ENCODE measurements at regions not wholly inside any gene's neighbourhood (a gene's known extent, or its start where the extent isn't known, plus 50 kb on each side); places are given as distances from the start of the nearest gene placed in this dataset.

DNA sequence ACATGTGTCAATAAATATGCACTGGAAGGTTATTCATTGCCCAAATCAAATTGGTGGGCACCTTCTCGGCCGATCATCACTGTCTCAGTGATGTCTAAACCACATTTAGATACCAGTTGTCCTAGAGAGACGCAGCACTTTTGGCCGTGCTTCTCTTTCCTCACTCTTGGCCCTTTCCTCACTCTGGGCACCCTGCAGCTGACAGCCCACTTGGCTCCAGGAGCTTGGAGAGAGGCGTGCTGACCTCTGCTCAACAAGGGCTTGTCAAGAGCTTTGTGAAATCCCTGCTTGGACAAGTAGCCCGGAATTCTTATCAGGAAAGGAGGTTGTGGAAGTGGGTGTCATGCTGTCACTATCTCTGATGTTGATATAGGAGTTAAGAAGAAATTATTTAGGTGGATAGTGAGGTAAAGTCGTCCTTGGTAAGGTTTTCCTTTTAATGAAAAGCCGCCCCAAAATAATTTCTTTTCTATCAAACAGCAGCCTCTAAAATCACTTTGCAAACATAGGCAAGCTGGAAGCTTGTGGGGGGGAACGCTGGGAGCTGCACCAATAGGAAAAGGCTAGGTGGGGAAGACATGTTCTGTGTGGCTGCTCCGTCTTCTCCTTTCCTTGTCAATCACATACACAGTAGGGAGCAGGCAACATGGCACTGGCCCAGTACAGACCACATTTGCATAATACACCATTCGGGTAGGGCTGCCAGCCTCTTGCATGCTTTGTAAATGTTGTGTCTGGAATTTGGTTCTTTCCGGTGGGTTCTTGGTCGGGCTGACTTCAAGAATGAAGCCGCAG, 126.8 kb upstream of the UBE3A start:
- H3K4me3 ChIP-seq: no peak overlapping the region
- no peaks in the 10 kb centered on the region for H3K36me3 ChIP-seq
- TF ChIP-seq Cebpa-rat (IDR thresholded peaks at IDR 0.05): no peak
- 0 out of 2 replicates have a peak, but pooled peaks cover 7% of the 10 kb centered on the region for H3K4me1 ChIP-seq
- no peaks in the 10 kb centered on the region for H4K20me1 ChIP-seq
- no peak overlapping the region for H3K4me2 ChIP-seq
- H3K9ac ChIP-seq: no peak overlapping the region
- no peaks in the 10 kb centered on the region for H3K27me3 ChIP-seq
- 0 out of 2 replicates have a peak, but pooled peaks cover 9% of the 10 kb centered on the region for H3K9me3 ChIP-seq
- no peak overlapping the region for H3K27ac ChIP-seq

DNA sequence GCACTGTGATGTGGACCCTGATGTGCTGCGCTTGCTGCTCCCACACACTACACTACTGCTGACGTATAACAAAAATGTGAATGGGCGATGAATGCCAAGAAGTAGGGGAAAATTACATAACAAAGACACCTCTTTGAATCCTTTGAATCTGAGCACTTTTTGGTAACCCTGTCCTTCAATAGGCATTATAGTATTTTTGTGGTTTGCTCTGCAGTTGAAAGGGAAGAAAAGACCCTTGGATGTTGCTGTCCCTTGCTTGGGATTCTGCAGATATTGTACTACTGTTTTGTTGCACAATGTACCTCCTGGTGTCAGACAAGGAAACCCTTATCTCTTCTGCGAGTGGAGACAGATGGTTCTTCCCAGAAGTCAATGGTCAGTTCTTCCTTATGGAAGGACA, 124.8 kb upstream of the UBE3A start:
- no peaks in the 10 kb centered on the region for H3K27me3 ChIP-seq
- no peak overlapping the region for H3K4me3 ChIP-seq
- H3K4me1 ChIP-seq: 0 out of 2 replicates have a peak, but pooled peaks cover under 1% of the 10 kb centered on the region
- no peak overlapping the region for H3K27ac ChIP-seq
- no peak overlapping the region for H3K4me2 ChIP-seq
- H4K20me1 ChIP-seq: no peaks in the 10 kb centered on the region
- 0 out of 2 replicates have a peak, but pooled peaks cover 9% of the 10 kb centered on the region for H3K9me3 ChIP-seq
- H3K9ac ChIP-seq: no peak overlapping the region
- H3K36me3 ChIP-seq: no peaks in the 10 kb centered on the region
- TF ChIP-seq Cebpa-rat (IDR thresholded peaks at IDR 0.05): no peak

DNA sequence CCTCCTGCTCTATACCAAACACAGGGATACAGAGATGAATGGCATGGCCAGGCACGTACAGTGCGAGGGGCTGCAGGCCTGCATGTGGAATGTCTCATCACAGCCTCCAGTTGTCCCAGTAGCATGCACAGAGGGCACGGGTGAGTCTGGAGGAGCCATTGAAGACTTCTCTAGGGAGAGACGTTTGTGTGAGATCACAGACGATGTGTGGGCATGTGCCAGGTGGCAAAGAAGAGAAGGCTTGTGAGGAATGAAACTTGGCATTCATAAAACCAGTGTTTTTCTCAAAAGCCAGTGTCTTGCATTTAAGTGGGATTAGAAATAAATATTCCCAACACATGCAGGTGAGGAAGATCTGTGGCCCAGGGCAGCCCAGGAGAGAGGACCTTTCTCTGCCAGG, 119.1 kb upstream of the UBE3A start:
- no peak for TF ChIP-seq Cebpa-rat (IDR thresholded peaks at IDR 0.05)

DNA sequence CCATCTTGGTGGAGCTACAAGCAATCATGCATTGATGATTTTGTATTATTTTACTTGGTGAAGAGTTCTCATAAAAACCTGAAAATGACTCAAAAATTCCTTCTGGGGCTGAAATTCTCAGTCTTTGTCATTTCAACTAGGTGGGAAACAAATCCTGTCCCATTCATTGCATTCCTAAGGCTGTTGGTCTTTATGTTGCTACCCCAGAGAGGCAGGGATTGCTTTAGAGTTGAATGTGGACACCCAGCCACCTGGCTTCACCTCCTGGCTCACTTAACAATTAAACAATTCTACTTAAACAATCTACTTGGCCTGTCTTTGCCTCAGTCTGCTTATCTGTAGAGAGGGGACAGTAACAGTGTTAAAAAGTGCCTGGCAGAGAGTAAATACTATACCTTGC, 117.3 kb upstream of the UBE3A start:
- Histone ChIP-seq H3K4me3 (no peak overlapping the region), H3K4me1 (no peaks in the 10 kb centered on the region), H3K27ac (no peak overlapping the region), H3K27me3 (no peaks in the 10 kb centered on the region), H3K36me3 (no peaks in the 10 kb centered on the region), H3K4me2 (no peak overlapping the region), H3K9ac (no peak overlapping the region), H4K20me1 (no peaks in the 10 kb centered on the region), H3K9me3 (no peaks in the 10 kb centered on the region)
- no peak for TF ChIP-seq Cebpa-rat (IDR thresholded peaks at IDR 0.05)

More for the DNA sequence above, 119.1 kb upstream of the UBE3A start:
- no peak overlapping the region for H3K27ac ChIP-seq
- H3K4me3 ChIP-seq: no peak overlapping the region
- H3K9me3 ChIP-seq: no peaks in the 10 kb centered on the region
- H3K36me3 ChIP-seq: no peaks in the 10 kb centered on the region
- no peaks in the 10 kb centered on the region for H4K20me1 ChIP-seq
- no peaks in the 10 kb centered on the region for H3K27me3 ChIP-seq
- no peak overlapping the region for H3K4me2 ChIP-seq
- no peak overlapping the region for H3K9ac ChIP-seq
- no peaks in the 10 kb centered on the region for H3K4me1 ChIP-seq

DNA sequence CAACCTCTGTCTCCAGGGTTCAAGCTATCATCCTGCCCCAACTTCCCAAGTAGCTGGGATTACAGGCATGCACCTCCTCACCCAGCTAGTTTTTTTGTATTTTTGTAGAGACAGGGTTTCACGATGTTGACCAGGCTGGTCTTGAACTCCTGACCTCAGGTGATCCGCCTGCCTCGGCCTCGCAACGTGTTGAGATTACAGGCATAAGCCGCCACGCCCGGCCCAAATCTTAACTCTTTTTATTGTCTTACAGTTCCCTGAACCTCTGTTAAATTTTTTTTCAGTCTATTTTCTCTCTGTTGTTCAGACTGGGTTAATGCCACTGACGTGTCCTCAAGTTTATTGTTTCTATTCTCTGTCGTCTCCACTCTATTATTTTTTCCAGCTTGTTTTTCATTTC, 115.8 kb upstream of the UBE3A start:
- Histone ChIP-seq H3K27me3 (no peaks in the 10 kb centered on the region), H3K36me3 (no peaks in the 10 kb centered on the region)
- TF ChIP-seq Cebpa-rat (IDR thresholded peaks at IDR 0.05): no peak

DNA sequence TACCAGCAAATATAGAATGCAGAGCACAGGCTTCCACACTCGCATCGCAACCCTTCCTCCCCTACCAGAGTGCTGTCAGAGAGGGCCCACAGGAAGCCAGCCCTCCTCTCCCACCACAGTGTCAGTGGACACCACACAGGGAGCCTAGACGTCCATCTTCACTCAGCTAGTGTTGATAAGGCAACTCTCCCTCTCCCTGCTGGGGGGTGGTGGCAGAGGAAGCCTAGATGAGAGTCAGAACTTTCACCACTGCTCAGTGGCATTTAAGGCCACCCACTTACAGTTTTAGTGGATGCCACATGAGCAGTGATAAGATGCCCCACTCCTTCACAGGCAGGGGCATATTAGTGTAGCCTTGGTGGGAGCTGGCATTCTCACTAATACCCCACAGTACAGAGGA, 109.8 kb upstream of the UBE3A start:
- Histone ChIP-seq H3K9ac (no peak overlapping the region), H3K9me3 (no peaks in the 10 kb centered on the region), H4K20me1 (no peaks in the 10 kb centered on the region), H3K4me1 (no peaks in the 10 kb centered on the region), H3K27ac (no peak overlapping the region), H3K4me2 (no peak overlapping the region), H3K27me3 (no peaks in the 10 kb centered on the region), H3K36me3 (no peaks in the 10 kb centered on the region), H3K4me3 (no peak overlapping the region)
- TF ChIP-seq Cebpa-rat (IDR thresholded peaks at IDR 0.05): no peak

More for the DNA sequence above, 115.8 kb upstream of the UBE3A start:
- Histone ChIP-seq H3K9me3 (no peaks in the 10 kb centered on the region), H3K4me3 (no peak overlapping the region), H3K27ac (no peak overlapping the region), H3K4me1 (no peaks in the 10 kb centered on the region), H3K9ac (no peak overlapping the region), H3K4me2 (no peak overlapping the region), H4K20me1 (no peaks in the 10 kb centered on the region)

DNA sequence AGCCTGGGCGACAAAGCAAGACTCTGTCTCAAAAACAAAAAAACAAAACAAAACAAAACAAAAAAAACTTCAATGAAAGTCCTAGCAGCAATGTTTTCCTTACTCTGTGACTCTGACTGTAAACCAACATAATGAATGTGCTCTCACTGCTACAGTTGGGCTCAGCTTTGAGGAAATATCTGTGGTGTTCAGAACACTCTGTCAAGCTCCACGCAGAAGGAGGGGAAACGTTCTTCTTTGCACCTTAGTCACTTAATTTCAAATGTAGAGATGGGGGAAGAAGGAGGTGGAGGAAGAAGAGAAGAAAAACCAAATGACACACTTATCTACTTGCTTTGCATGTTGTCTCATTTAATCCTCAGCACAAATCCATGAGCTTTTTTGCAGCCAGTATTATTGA, 107.1 kb upstream of the UBE3A start:
- H3K4me2 ChIP-seq: no peak overlapping the region
- no peaks in the 10 kb centered on the region for H3K36me3 ChIP-seq
- H3K4me3 ChIP-seq: no peak overlapping the region
- no peak overlapping the region for H3K9ac ChIP-seq
- H3K4me1 ChIP-seq: no peaks in the 10 kb centered on the region
- H4K20me1 ChIP-seq: no peaks in the 10 kb centered on the region
- H3K27me3 ChIP-seq: no peaks in the 10 kb centered on the region
- no peak overlapping the region for H3K27ac ChIP-seq
- TF ChIP-seq Cebpa-rat (IDR thresholded peaks at IDR 0.05): no peak
- H3K9me3 ChIP-seq: no peaks in the 10 kb centered on the region

DNA sequence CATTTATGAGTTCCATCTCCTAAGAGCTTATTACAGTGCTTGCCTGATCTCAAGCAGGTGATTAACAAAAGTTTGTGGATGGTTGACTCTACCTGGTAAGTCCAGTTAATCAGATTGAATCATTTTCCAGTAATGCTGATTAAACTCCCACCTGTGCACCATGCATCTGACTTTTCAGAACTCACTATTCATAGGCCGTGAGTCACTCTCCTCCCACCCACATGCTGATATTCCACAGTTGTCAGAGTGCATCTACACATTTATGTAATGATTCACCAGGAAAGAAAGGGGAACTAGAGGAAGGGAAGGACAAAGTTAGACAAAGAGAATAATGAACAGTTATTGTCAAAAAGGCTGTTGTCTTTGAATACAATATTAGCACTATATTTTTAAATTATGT, 106.2 kb upstream of the UBE3A start:
- H3K4me3 ChIP-seq: no peak overlapping the region
- no peak overlapping the region for H3K4me2 ChIP-seq
- no peak overlapping the region for H3K27ac ChIP-seq
- H3K9me3 ChIP-seq: no peaks in the 10 kb centered on the region
- H3K27me3 ChIP-seq: no peaks in the 10 kb centered on the region
- H3K9ac ChIP-seq: no peak overlapping the region
- H4K20me1 ChIP-seq: no peaks in the 10 kb centered on the region
- no peaks in the 10 kb centered on the region for H3K36me3 ChIP-seq
- no peaks in the 10 kb centered on the region for H3K4me1 ChIP-seq
- TF ChIP-seq Cebpa-rat (IDR thresholded peaks at IDR 0.05): no peak

DNA sequence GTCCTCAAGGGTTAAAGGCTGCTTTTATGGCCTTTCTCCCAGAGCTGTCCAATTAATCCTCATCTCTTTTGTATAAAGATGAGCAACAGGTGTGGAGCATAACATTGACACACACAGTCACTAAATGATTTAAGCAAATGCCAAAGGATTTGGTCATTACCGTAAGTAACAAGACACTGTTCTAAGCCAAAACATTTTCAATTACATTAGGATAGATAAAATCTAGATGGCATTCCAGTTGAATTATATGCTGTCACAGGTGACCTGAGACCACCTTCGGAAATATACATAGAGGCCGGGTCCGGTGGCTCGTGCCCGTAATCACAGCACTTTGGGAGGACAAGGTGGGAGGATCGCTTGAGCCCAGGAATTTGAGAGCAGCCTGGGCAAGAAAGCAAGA, 105.3 kb upstream of the UBE3A start:
- H3K4me2 ChIP-seq: no peak overlapping the region
- H3K4me3 ChIP-seq: no peak overlapping the region
- no peaks in the 10 kb centered on the region for H4K20me1 ChIP-seq
- no peaks in the 10 kb centered on the region for H3K27me3 ChIP-seq
- H3K36me3 ChIP-seq: no peaks in the 10 kb centered on the region
- H3K27ac ChIP-seq: no peak overlapping the region
- no peak for TF ChIP-seq Cebpa-rat (IDR thresholded peaks at IDR 0.05)
- no peak overlapping the region for H3K9ac ChIP-seq
- H3K9me3 ChIP-seq: no peaks in the 10 kb centered on the region
- no peaks in the 10 kb centered on the region for H3K4me1 ChIP-seq

DNA sequence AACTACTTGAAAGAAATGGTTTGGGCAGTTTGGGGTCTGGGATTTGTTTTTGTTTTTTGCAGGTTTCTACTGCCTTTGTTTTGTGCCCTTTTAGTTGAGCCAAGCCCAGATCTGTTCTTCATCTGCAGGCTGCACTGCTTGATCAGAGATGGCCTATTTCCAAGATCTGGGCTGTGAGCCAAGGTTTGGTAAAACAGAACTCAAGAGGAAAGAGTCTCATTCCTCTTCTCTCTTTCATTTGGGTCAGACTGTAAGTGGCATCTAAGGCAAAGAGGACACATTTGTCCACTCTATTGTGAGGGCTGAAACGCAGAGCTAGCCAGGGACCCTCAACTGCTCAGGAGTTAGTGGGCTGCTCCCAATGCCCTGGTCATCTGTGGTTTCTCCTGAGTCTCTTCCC, 104.4 kb upstream of the UBE3A start:
- no peaks in the 10 kb centered on the region for H3K9me3 ChIP-seq
- TF ChIP-seq Cebpa-rat (IDR thresholded peaks at IDR 0.05): no peak
- H3K36me3 ChIP-seq: no peaks in the 10 kb centered on the region
- H3K4me2 ChIP-seq: no peak overlapping the region
- H3K9ac ChIP-seq: no peak overlapping the region
- no peak overlapping the region for H3K27ac ChIP-seq
- H3K27me3 ChIP-seq: no peaks in the 10 kb centered on the region
- H4K20me1 ChIP-seq: no peaks in the 10 kb centered on the region
- no peak overlapping the region for H3K4me3 ChIP-seq
- no peaks in the 10 kb centered on the region for H3K4me1 ChIP-seq
